MG63 (cell line): ENCODE measurements at regions not wholly inside any gene's neighbourhood (a gene's known extent, or its start where the extent isn't known, plus 50 kb on each side); places are given as distances from the start of the nearest gene placed in this dataset.
"Not testable (repeated sequence)": the region's sequence is repeated elsewhere in the genome, so short reads cannot be mapped to it uniquely, and the experiment has no call there.

ENCODE experiments used
- DNase-seq: peaks from one replicate; pipeline ENCODE4 v3.0.0-alpha.2; 2020
- H3K27me3 ChIP-seq: fragments of 250-450 bp; sonication (Bioruptor Pico); 2 replicates; pipeline ENCODE4 v1.5.1; 2020; ENCODE audit warnings: mild to moderate bottlenecking, moderate library complexity
- H3K36me3 ChIP-seq: fragments of 250-450 bp; sonication (Bioruptor Pico); 2 replicates; pipeline ENCODE4 v1.5.1; 2020; ENCODE audit warnings: mild to moderate bottlenecking, moderate library complexity
- H3K4me3 ChIP-seq: fragments of 250-450 bp; sonication (Bioruptor Pico); 2 replicates; pipeline ENCODE4 v1.5.1; 2020; ENCODE audit warnings: mild to moderate bottlenecking, moderate library complexity
- H3K9me3 ChIP-seq: fragments of 250-450 bp; sonication (Bioruptor Pico); 2 replicates; pipeline ENCODE4 v1.5.1; 2020; ENCODE audit warnings: mild to moderate bottlenecking, moderate library complexity

DNA sequence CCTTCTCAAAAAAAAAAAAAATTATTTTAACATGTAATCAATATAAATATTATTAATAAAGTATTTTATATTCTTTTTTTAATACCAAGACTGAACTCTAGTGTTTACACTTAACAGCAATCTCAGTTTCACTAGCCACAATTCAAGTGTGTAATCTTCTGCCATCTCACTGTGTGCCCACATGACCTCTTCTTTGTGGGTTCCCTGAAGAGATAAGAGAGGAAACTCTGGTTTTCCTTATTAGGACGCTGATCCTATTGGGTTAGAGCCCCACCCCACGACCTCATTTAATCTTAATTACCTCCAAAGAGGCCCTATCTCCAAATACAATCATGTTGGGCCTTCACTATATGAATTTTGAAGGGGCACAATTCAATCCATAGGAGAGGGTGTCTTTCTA lies 177.6 kb downstream of the STK31 start:
- no peaks in the 10 kb centered on the region; the same call in 1 of the 2 replicates for H3K9me3 ChIP-seq
- DNase-seq: no peak

DNA sequence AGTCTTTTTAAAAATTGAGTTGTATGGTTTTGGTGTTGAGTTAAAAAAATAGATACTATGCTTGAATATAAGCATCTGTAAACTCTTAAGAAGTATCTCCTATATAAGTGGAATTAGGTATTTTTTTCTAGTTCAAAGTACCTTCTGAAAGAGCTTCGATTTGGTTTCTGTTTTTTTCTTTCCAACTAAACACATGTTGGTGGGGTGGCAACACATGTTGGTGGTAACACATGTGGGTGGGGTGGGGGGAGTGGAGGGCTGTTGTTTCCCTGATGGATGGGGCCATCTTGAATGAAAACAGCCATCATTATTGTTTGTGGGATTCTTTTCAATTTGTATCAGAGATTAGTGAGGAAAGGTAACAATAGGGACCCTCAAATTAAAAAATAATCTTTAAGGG lies 178.9 kb downstream of the STK31 start:
- no peak overlapping the region for H3K4me3 ChIP-seq
- no peaks in the 10 kb centered on the region for H3K36me3 ChIP-seq
- no peaks in the 10 kb centered on the region; the same call in 1 of the 2 replicates for H3K9me3 ChIP-seq
- H3K27me3 ChIP-seq: no peaks in the 10 kb centered on the region
- DNase-seq: no peak

More for the DNA sequence above, 177.6 kb downstream of the STK31 start:
- Histone ChIP-seq H3K4me3 (no peak overlapping the region), H3K27me3 (no peaks in the 10 kb centered on the region), H3K36me3 (no peaks in the 10 kb centered on the region)

- H3K27me3 ChIP-seq: no peaks in the 10 kb centered on the region
- H3K9me3 ChIP-seq: no peaks in the 10 kb centered on the region; the same call in 1 of the 2 replicates
- no peak overlapping the region for H3K4me3 ChIP-seq
- H3K36me3 ChIP-seq: no peaks in the 10 kb centered on the region
- DNase-seq: no peak
These were observed 179.5 kb downstream of the STK31 start for GRCh38 chr7:23889566-23889965.

DNA sequence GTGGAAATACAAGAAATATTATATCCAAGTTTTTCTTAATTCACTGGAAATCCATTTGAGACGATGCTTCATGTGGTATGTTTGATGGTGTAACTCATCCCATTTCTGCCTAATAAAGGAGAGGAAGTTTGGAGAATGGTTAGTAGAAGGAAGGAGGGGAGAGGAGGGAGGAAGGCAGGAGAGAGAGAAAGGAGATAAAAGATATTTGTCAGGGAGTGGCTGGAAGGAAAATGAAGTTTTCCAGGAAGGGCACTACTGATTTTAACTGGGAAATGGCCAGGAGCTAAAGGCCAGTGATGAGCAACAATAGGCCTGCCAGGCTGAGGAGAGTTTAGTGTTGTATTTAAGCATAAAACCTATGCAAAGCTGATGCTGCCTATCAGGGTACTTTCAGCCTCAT lies 182.0 kb downstream of the STK31 start:
- H3K27me3 ChIP-seq: no peaks in the 10 kb centered on the region
- H3K4me3 ChIP-seq: no peak overlapping the region
- H3K9me3 ChIP-seq: no peaks in the 10 kb centered on the region; the same call in 1 of the 2 replicates
- H3K36me3 ChIP-seq: no peaks in the 10 kb centered on the region
- DNase-seq: no peak

GRCh38 chr7:23893176-23893941 lies 183.3 kb downstream of the STK31 start:
- H3K9me3 ChIP-seq: no peaks in the 10 kb centered on the region; the same call in 1 of the 2 replicates
- H3K4me3 ChIP-seq: no peak overlapping the region
- no peak for DNase-seq
- H3K27me3 ChIP-seq: no peaks in the 10 kb centered on the region
- no peaks in the 10 kb centered on the region for H3K36me3 ChIP-seq

DNA sequence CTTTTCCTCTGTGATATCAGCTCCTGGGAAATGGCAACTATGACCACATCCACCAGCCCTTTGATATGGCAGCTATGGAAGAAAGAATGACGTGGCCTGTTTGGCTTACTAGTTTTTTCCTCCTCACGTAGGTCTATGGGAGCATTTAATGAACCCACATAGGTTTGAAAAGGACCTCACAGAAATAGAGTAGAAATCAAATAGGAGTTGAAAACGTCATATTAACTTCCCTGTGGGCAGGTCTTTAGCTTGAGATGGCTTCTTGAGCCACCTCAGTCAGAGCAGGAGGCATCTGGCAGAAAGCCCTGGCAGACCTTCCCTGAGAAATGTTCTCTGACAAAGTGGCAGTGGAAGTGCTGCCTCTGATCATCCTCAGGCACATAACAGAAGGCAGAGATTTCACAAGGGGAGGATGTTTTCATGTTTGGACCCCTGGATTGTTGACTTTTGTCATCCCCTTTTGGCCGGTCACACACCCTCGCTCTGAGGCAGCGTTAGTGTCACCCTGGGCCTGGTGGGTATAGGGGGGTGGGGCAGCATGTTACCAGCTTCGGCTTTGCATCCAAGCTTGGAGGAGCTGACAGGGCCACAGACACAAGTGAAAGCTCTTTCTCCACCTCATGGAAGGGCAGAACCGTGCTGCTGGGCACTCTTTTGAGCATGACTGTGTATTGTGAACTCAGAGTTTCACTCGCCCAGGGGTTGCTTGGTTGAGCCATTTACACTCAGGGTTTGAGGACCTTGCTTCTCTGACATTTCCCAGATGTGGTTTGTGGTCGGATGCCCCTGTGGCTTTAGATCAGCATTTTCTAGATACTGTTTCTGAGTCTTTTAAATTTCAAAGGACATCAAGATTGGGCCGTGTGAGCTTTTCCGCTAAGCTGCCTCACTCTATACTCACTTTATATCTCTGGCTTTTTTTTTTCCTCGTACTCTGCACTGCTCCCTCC lies 184.2 kb downstream of the STK31 start:
- H3K4me3 ChIP-seq: no peak overlapping the region
- H3K9me3 ChIP-seq: no peaks in the 10 kb centered on the region; the same call in 1 of the 2 replicates
- no peak for DNase-seq
- H3K27me3 ChIP-seq: no peaks in the 10 kb centered on the region
- H3K36me3 ChIP-seq: no peaks in the 10 kb centered on the region

- DNase-seq: no peak
- Histone ChIP-seq H3K4me3 (no peak overlapping the region), H3K36me3 (no peaks in the 10 kb centered on the region), H3K9me3 (no peaks in the 10 kb centered on the region), H3K27me3 (no peaks in the 10 kb centered on the region)
These were observed 185.0 kb downstream of the STK31 start for GRCh38 chr7:23894892-23895569.

DNA sequence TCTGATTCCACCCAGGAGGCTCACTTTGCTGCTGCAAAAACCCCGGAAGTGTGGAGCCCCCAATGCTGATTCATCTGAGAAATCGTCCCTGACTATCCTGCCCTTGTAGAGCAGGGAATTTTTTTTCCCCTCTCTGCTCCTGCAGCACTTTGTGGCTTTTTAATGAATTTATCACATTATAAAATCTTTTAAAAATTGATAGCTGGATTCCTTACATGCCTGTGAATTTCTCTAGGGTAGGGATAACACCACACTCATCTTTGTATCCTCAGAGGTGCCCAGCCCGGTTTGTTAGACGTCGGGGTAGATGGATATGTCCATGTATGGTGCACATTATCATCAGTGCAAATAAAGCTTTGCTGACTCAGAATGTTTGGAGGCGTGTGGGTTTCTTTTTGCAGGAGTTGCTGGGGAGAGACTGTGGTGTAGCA lies 185.7 kb downstream of the STK31 start:
- DNase-seq: no peak
- Histone ChIP-seq H3K4me3 (no peak overlapping the region), H3K27me3 (no peaks in the 10 kb centered on the region), H3K36me3 (no peaks in the 10 kb centered on the region), H3K9me3 (no peaks in the 10 kb centered on the region)

GRCh38 chr7:23898619-23899018 lies 188.6 kb downstream of the STK31 start:
- no peak for DNase-seq
- H3K4me3 ChIP-seq: no peak overlapping the region
- no peaks in the 10 kb centered on the region for H3K27me3 ChIP-seq
- no peaks in the 10 kb centered on the region for H3K36me3 ChIP-seq
- H3K9me3 ChIP-seq: no peaks in the 10 kb centered on the region

- not testable (repeated sequence) for DNase-seq
These were observed 194.9 kb downstream of the STK31 start for GRCh38 chr7:23904901-23905300.

DNA sequence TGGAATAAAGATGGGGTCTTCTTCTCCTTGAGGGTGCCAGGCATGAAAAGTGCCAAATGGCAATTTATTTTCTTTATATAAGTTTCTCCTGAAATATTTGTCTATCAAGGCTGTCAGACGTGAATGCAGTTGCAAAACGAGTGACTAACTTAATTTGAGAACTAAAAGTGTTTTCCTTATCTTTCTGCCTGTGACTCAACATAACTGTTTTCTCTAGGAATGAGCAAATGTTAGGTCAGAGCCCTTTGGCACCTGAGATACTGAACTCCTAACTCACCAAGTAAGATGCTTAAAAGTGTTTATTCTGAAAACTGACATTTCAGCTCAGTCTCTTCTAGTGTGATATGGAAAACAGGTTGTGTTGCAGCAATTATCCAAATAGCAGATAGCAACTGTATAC lies 197.0 kb downstream of the STK31 start:
- H3K27me3 ChIP-seq: no peaks in the 10 kb centered on the region
- no peaks in the 10 kb centered on the region; the same call in 1 of the 2 replicates for H3K9me3 ChIP-seq
- DNase-seq: no peak
- no peaks in the 10 kb centered on the region for H3K36me3 ChIP-seq
- H3K4me3 ChIP-seq: no peak overlapping the region

More at GRCh38 chr7:23904901-23905300, 194.9 kb downstream of the STK31 start:
- not testable (repeated sequence) for H3K27me3 ChIP-seq, H3K36me3 ChIP-seq, H3K4me3 ChIP-seq, H3K9me3 ChIP-seq

- H3K36me3 ChIP-seq: no peaks in the 10 kb centered on the region
- no peaks in the 10 kb centered on the region for H3K27me3 ChIP-seq
- no peak for DNase-seq
- H3K4me3 ChIP-seq: no peak overlapping the region
- H3K9me3 ChIP-seq: no peaks in the 10 kb centered on the region; the same call in 1 of the 2 replicates
These were observed 199.4 kb downstream of the STK31 start for GRCh38 chr7:23909426-23909825.

DNA sequence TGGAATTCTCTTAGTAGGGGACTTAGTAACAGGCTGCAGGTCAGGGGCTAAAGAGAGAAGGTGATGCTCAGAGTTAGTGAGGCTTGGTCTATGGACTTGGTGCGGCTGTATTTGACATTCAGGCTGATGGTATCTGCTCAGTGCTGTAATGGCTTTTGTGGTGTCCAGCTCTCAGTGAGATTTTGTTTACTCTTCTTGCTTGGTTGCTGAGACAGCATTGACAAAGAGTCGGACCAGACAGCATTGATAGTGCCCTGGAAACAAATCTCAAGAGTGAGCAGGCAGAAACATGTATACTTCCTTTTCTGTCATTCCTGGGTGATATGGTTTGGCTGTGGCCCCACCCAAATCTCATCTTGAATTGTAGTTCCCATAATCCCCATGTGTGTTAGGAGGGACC lies 202.0 kb downstream of the STK31 start:
- H3K27me3 ChIP-seq: no peaks in the 10 kb centered on the region
- no peak overlapping the region for H3K4me3 ChIP-seq
- DNase-seq: no peak
- no peaks in the 10 kb centered on the region for H3K36me3 ChIP-seq
- H3K9me3 ChIP-seq: no peaks in the 10 kb centered on the region; the same call in 1 of the 2 replicates

GRCh38 chr7:23913016-23913415 lies 203.0 kb downstream of the STK31 start:
- Histone ChIP-seq H3K36me3 (no peaks in the 10 kb centered on the region), H3K9me3 (no peaks in the 10 kb centered on the region; the same call in 1 of the 2 replicates), H3K4me3 (no peak overlapping the region), H3K27me3 (no peaks in the 10 kb centered on the region)
- DNase-seq: no peak

DNA sequence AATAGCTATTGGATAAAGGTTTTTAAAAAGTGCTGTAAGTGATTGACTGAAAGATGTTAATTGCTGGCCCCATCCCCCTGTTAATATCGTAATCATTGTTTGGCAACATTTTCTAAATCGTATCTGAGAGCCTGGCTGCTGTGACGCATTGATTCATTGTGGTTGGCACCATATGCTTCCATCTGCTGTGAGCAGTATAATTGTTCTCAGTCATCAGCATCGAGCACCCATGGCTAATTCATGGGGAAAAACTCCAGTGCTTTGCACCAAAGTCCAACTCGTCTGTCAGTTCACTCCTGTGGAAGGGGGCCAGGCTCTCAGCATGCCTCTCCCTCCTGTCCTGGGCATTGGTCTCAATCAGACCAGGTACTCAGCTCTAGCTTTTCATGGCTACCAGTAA lies 205.2 kb downstream of the STK31 start:
- Histone ChIP-seq H3K9me3 (no peaks in the 10 kb centered on the region), H3K27me3 (no peaks in the 10 kb centered on the region), H3K4me3 (no peak overlapping the region), H3K36me3 (no peaks in the 10 kb centered on the region)
- DNase-seq: peak; percentile 10

- Histone ChIP-seq H3K9me3 (no peaks in the 10 kb centered on the region), H3K27me3 (no peaks in the 10 kb centered on the region), H3K4me3 (no peak overlapping the region), H3K36me3 (no peaks in the 10 kb centered on the region)
- no peak for DNase-seq
These were observed 208.3 kb downstream of the STK31 start for GRCh38 chr7:23918286-23918685.

DNA sequence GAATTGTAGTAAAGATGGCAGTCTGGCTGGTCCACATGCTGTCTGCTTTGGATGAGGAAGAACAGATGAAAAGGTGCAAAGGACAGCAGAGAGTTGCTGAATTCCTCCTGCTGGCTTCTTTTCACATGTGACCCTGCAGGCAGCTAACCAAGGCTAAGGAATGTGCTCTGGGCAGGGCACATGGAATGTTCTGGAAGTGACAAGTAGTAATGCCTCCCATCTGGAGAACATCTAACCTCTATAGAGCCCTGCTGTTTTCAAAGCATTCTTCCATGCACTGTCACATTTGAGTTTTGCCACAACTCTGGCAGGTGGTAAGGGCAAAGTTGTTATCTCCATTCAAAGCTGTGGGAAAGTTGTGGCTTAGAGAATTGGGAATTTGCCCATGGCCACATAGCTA lies 208.8 kb downstream of the STK31 start:
- no peak for DNase-seq
- Histone ChIP-seq H3K27me3 (no peaks in the 10 kb centered on the region), H3K4me3 (no peak overlapping the region), H3K9me3 (no peaks in the 10 kb centered on the region), H3K36me3 (no peaks in the 10 kb centered on the region)
